SK-N-SH (cell line): ENCODE measurements at regions not wholly inside any gene's neighbourhood (a gene's known extent, or its start where the extent isn't known, plus 50 kb on each side); places are given as distances from the start of the nearest gene placed in this dataset.

Experiments used
- EP300 ChIP-seq, 2 experiments: IDR thresholded peaks; 2 replicates each; pipeline versions ENCODE4 v1.4.0 to v1.6.1; 2012; ENCODE audit warnings: borderline replicate concordance in 1 of 2, low read depth in 1 of 2, low read length in 1 of 2
- NRF1 ChIP-seq: IDR thresholded peaks from 2 replicates; pipeline ENCODE4 v1.6.1; 2012; ENCODE audit warnings: low read depth, mild to moderate bottlenecking, low read length
- POLR2AphosphoS5 ChIP-seq: IDR thresholded peaks from 2 replicates; pipeline ENCODE4 v1.6.1; 2012; ENCODE audit warnings: low read depth, low read length
- RFX5 ChIP-seq: IDR thresholded peaks from 2 replicates; pipeline ENCODE4 v1.6.1; 2012; ENCODE audit warnings: mild to moderate bottlenecking, improper control_type of control experiment, low read length
- TF ChIP-seq, protein P1 (sequence below): fragments of 200-600 bp; sonication (generic); IDR thresholded peaks from 2 replicates; pipeline ENCODE4 v1.6.1; 2017; ENCODE audit warnings: antibody characterized with exemption, mild to moderate bottlenecking, moderate library complexity
- TF ChIP-seq, protein P2 (sequence below): fragments of 150-350 bp; IDR thresholded peaks from 2 replicates; pipeline ENCODE4 v1.6.1; 2017; ENCODE audit warnings: antibody characterized with exemption, low read length, low read depth, borderline replicate concordance
- TF ChIP-seq, protein P3 (sequence below): IDR thresholded peaks from 2 replicates; pipeline ENCODE4 v1.4.0; 2012; ENCODE audit warnings: low read depth

DNA sequence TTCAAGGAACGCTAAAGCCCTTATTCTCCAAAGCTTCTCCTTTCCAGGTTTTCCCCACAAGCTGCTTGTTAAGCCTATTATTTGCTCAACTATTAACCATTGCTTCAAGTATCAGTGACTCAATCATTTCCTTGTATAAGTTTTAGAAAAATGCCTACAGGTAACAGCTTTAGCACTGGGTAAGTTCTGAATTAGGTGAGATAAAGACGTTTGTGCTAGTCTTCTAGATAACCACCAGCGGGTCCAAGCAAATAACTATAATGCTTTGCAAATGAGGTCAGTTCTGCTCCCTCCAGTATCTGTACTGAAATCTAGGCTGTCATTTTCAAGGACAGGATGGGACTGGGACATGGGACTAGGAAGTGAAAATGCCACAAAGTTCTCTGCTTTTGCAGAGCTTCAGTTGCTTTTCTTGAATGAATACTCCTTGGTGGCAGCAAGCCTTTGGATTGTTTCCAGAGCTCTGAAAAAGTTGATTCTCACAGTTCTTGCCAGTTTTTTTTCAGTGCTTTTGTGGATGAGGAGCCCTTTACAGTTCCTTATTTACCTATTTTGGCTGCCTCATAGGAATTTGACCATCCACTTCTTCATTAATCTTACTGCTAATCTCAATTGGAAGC lies 1487.7 kb downstream of the EFNB2 start:
- TF ChIP-seq RFX5 = no peak
- no peak for TF ChIP-seq EP300 (IDR thresholded peaks at IDR 0.05; ENCODE audit: borderline replicate concordance in 1 of 2, low read depth in 1 of 2, low read length in 1 of 2)
- TF ChIP-seq, protein P1, sequence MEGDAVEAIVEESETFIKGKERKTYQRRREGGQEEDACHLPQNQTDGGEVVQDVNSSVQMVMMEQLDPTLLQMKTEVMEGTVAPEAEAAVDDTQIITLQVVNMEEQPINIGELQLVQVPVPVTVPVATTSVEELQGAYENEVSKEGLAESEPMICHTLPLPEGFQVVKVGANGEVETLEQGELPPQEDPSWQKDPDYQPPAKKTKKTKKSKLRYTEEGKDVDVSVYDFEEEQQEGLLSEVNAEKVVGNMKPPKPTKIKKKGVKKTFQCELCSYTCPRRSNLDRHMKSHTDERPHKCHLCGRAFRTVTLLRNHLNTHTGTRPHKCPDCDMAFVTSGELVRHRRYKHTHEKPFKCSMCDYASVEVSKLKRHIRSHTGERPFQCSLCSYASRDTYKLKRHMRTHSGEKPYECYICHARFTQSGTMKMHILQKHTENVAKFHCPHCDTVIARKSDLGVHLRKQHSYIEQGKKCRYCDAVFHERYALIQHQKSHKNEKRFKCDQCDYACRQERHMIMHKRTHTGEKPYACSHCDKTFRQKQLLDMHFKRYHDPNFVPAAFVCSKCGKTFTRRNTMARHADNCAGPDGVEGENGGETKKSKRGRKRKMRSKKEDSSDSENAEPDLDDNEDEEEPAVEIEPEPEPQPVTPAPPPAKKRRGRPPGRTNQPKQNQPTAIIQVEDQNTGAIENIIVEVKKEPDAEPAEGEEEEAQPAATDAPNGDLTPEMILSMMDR = no peak
- TF ChIP-seq, protein P2, sequence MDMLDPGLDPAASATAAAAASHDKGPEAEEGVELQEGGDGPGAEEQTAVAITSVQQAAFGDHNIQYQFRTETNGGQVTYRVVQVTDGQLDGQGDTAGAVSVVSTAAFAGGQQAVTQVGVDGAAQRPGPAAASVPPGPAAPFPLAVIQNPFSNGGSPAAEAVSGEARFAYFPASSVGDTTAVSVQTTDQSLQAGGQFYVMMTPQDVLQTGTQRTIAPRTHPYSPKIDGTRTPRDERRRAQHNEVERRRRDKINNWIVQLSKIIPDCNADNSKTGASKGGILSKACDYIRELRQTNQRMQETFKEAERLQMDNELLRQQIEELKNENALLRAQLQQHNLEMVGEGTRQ = no peak
- TF ChIP-seq, protein P3, sequence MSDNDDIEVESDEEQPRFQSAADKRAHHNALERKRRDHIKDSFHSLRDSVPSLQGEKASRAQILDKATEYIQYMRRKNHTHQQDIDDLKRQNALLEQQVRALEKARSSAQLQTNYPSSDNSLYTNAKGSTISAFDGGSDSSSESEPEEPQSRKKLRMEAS = no peak
- no peak for TF ChIP-seq POLR2AphosphoS5
- TF ChIP-seq NRF1 = no peak
